Fibroblast of villous mesenchyme (primary cell): ENCODE measurements at regions not wholly inside any gene's neighbourhood (a gene's known extent, or its start where the extent isn't known, plus 50 kb on each side); places are given as distances from the start of the nearest gene placed in this dataset.
A peak's percentile ranks its signal among the peaks of the same experiment; 100 is the strongest.

Experiments used
- DNase-seq: peaks from one replicate; pipeline ENCODE4 v3.0.0-alpha.2; 2010; ENCODE audit warnings: low read depth
- H3K4me3 ChIP-seq: 2 replicates; pipeline ENCODE4 v1.5.1; 2011; ENCODE audit warnings: low read depth, mild to moderate bottlenecking, low read length
- CTCF ChIP-seq: IDR thresholded peaks from 2 replicates; pipeline ENCODE4 v1.5.1; 2012; ENCODE audit warnings: low read depth, mild to moderate bottlenecking, low read length; ENCODE audit not compliant: insufficient read depth

GRCh38 chr7:70972693-70973092 is 159.3 kb upstream of the GALNT17 start:
- DNase-seq: no peak
- no peak for TF ChIP-seq CTCF
- no peak overlapping the region for H3K4me3 ChIP-seq

- TF ChIP-seq CTCF: no peak
- H3K4me3 ChIP-seq: no peak overlapping the region
- DNase-seq: no peak
Observed at GRCh38 chr7:70975754-70976153, 156.2 kb upstream of the GALNT17 start.

GRCh38 chr7:70986297-70986696 is 145.6 kb upstream of the GALNT17 start:
- no peak for TF ChIP-seq CTCF

GRCh38 chr7:70994176-70994575 is 137.8 kb upstream of the GALNT17 start:
- no peak for TF ChIP-seq CTCF
- no peak for DNase-seq
- H3K4me3 ChIP-seq: no peak overlapping the region

More at GRCh38 chr7:70986297-70986696, 145.6 kb upstream of the GALNT17 start:
- H3K4me3 ChIP-seq: no peak overlapping the region
- DNase-seq: no peak

GRCh38 chr7:70997261-70997660 is 134.7 kb upstream of the GALNT17 start:
- DNase-seq: peak; percentile 11
- no peak for TF ChIP-seq CTCF
- H3K4me3 ChIP-seq: no peak overlapping the region

- TF ChIP-seq CTCF: no peak
- H3K4me3 ChIP-seq: no peak overlapping the region
- no peak for DNase-seq
Observed at GRCh38 chr7:71005109-71005508, 126.8 kb upstream of the GALNT17 start.

GRCh38 chr7:71009636-71010035 is 122.3 kb upstream of the GALNT17 start:
- H3K4me3 ChIP-seq: no peak overlapping the region
- DNase-seq: no peak
- TF ChIP-seq CTCF: no peak
